HEK293T (cell line): ENCODE measurements at regions not wholly inside any gene's neighbourhood (a gene's known extent, or its start where the extent isn't known, plus 50 kb on each side); places are given as distances from the start of the nearest gene placed in this dataset.
A peak's percentile ranks its signal among the peaks of the same experiment; 100 is the strongest.

Experiments
- CTCF ChIA-PET: fragments of 350-600 bp; formaldehyde crosslinking; extraction: SDS; loops from one replicate; lab custom pipeline; 2021; ENCODE audit warnings: antibody characterized with exemption, inconsistent platforms; lab: Yijun Ruan, JAX
- POLR2A ChIA-PET: fragments of 350-600 bp; formaldehyde crosslinking; extraction: SDS; loops from one replicate; lab custom pipeline; 2020; ENCODE audit warnings: antibody characterized with exemption, inconsistent platforms; lab: Yijun Ruan, JAX
- DNase-seq: peaks from one replicate; pipeline ENCODE4 v3.0.0; 2012; ENCODE audit warnings: mixed read lengths; ENCODE audit errors: extremely low spot score
- ARNT ChIP-seq: fragments of 450-650 bp; IDR thresholded peaks from 2 replicates; pipeline ENCODE4 v1.6.1; 2017; ENCODE audit warnings: mild to moderate bottlenecking
- BHLHE40 ChIP-seq: fragments of 450-650 bp; IDR thresholded peaks from 2 replicates; pipeline ENCODE4 v1.6.1; 2016; ENCODE audit warnings: mild to moderate bottlenecking, moderate library complexity, borderline replicate concordance
- CTBP1 ChIP-seq: fragments of 450-650 bp; IDR thresholded peaks from 2 replicates; pipeline ENCODE4 v1.6.1; 2016; ENCODE audit warnings: borderline replicate concordance
- ELF4 ChIP-seq: fragments of 450-650 bp; IDR thresholded peaks from 2 replicates; pipeline ENCODE4 v1.6.1; 2017; ENCODE audit warnings: antibody characterized with exemption
- FOXA1 ChIP-seq: fragments of 450-650 bp; IDR thresholded peaks from 2 replicates; pipeline ENCODE4 v1.6.1; 2016; ENCODE audit warnings: mild to moderate bottlenecking
- FOXK2 ChIP-seq: fragments of 450-650 bp; IDR thresholded peaks from 2 replicates; pipeline ENCODE4 v1.6.1; 2016; ENCODE audit warnings: mild to moderate bottlenecking
- FOXM1 ChIP-seq: fragments of 450-650 bp; IDR thresholded peaks from 2 replicates; pipeline ENCODE4 v1.6.1; 2017; ENCODE audit warnings: mild to moderate bottlenecking, borderline replicate concordance
- HDGF ChIP-seq: fragments of 450-650 bp; IDR thresholded peaks from 2 replicates; pipeline ENCODE4 v1.6.1; 2017; ENCODE audit warnings: antibody characterized with exemption, borderline replicate concordance
- L3MBTL2 ChIP-seq: fragments of 450-650 bp; conservative IDR thresholded peaks from 2 replicates; pipeline ENCODE4 v1.6.1; 2016; ENCODE audit warnings: mild to moderate bottlenecking
- LEF1 ChIP-seq: fragments of 450-650 bp; IDR thresholded peaks from 2 replicates; pipeline ENCODE4 v1.6.1; 2017; ENCODE audit warnings: mild to moderate bottlenecking, borderline replicate concordance
- NFRKB ChIP-seq: fragments of 450-650 bp; IDR thresholded peaks from 2 replicates; pipeline ENCODE4 v1.6.1; 2016; ENCODE audit warnings: mild to moderate bottlenecking, moderate library complexity
- SP1 ChIP-seq: fragments of 450-650 bp; IDR thresholded peaks from 2 replicates; pipeline ENCODE4 v1.6.1; 2017
- SUZ12 ChIP-seq: fragments of 450-650 bp; IDR thresholded peaks from 2 replicates; pipeline ENCODE4 v1.6.1; 2016; ENCODE audit warnings: mild to moderate bottlenecking
- TARDBP ChIP-seq: fragments of 450-650 bp; IDR thresholded peaks from 2 replicates; pipeline ENCODE4 v1.6.1; 2016
- ZNF384 ChIP-seq: fragments of 450-650 bp; IDR thresholded peaks from 2 replicates; pipeline ENCODE4 v1.6.1; 2016
- TF ChIP-seq, protein P1 (sequence below): fragments of 450-650 bp; IDR thresholded peaks from 2 replicates; pipeline ENCODE4 v1.6.1; 2016

DNA sequence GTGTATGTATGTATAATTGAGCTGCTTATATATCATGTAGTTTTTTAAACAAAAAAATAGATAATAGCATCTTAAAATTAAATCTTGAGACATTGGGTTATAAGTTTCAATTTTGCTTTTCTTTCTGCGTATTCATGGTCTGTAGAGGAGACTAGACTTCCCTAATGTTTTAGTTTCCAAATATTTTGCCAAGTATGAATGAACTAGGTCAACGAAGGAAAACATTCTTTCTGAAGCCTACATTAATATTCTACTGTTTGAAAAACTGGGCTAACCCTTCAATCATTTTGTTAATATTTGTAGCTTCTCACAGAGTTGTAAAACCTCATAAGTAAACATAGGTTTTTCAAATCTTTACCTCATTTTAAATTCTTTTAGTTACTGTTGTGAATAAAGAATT is 592.7 kb downstream of the USP25 start:
- ChIA-PET CTCF (no interaction called here), POLR2A (no interaction called here)
- no peak for TF ChIP-seq CTBP1
- TF ChIP-seq SUZ12, result no peak
- TF ChIP-seq FOXK2, result no peak
- TF ChIP-seq, protein P1, sequence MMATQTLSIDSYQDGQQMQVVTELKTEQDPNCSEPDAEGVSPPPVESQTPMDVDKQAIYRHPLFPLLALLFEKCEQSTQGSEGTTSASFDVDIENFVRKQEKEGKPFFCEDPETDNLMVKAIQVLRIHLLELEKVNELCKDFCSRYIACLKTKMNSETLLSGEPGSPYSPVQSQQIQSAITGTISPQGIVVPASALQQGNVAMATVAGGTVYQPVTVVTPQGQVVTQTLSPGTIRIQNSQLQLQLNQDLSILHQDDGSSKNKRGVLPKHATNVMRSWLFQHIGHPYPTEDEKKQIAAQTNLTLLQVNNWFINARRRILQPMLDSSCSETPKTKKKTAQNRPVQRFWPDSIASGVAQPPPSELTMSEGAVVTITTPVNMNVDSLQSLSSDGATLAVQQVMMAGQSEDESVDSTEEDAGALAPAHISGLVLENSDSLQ, result no peak
- TF ChIP-seq NFRKB, result no peak
- no peak for TF ChIP-seq TARDBP
- no peak for TF ChIP-seq ELF4
- TF ChIP-seq FOXM1, result no peak
- DNase-seq, result no peak

DNA sequence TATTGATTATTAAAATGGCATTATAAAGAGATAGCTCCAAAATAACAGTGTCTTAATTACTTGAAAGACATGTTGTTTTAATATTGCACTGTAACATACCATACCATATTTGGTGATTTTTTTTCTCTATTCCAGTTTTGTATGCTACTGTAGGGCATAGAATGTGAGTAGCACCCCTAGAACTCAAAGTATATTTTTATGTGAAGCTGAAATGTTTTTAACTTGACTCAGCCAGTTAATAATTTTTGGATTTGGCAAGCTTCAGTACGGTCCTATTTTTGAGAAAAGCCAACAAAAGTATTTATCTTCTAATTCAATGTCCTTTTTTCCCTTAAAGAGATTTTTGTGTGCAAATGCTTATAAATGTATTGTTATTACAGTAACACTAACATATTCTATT is 593.8 kb downstream of the USP25 start:
- ChIA-PET CTCF (no interaction called here), POLR2A (no interaction called here)
- TF ChIP-seq, protein P1, result no peak
- TF ChIP-seq SUZ12 (no peak), FOXM1 (no peak), FOXA1 (no peak), NFRKB (no peak), ARNT (no peak), BHLHE40 (no peak), L3MBTL2 (no peak), CTBP1 (no peak), ZNF384 (no peak), ELF4 (no peak), SP1 (no peak)
- DNase-seq, result no peak

DNA sequence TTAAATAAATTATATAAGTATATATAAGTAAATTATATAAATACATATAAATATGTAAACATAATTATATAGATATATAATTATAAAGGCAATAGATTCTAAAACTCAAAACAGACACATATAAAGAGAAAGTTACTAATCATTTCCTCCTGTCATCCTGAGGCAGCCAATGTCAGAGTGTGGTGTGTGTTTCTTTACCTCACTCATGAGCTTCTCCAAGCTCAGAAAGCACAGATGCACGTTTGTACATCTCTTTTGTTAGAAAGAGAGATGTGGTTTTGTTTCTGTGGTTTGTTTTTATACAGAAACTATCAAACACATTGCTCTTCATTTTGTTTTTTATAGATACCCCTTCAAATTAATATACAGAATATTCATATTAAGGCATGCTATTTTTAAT is 594.8 kb downstream of the USP25 start:
- ChIA-PET POLR2A (no interaction called here), CTCF (no interaction called here)
- DNase-seq, result no peak
- TF ChIP-seq HDGF (no peak), ZNF384 (no peak), SP1 (no peak), SUZ12 (no peak), ELF4 (no peak), BHLHE40 (no peak), CTBP1 (no peak), L3MBTL2 (no peak), FOXA1 (no peak)
- TF ChIP-seq, protein P1, result no peak

DNA sequence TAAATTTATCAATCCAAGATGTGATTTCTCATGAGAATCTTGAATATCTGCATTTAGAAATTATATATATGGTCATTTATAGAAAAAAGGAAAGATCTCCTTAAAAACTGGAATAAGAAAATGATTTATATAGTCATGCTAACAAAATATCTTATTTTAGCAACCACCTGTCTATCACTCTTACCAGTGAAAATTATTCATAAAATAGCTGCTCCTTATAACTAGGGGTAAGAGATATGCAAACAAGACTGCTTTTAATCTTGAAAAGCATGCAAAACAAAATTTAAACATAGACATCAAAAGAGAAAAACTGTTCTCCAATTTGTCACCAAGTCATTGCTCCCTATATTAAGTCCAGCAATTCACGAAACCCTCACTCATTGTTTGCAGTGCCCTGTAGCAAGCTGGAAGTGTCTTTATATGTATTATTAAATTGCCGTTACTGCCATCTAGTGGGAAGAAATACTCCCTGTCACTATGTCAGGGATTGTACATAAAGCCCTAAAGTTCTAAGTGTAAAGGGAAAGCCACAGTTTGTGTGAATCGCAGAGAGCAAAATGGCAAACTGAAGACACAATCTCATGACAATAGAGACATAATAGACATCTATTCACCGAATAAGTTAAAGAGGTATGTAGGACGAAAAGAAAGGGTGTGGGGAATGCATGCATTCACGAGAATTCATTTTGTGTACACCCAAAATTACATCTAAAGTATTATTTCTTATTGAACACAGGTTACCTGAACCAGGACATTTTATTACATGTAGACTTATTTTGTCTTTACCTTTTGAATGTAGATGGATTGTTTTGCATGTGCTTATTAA is 600.5 kb downstream of the USP25 start:
- CTCF ChIA-PET, result interaction anchor here (0.5 to 1.1 kb wide), 8 partner anchors 15 to 602 kb away, joined by 3 to 6 read pairs (median 4); no protein-coding TSS in a partner anchor
- POLR2A ChIA-PET, result interaction anchor here (1.0 kb wide), 1 partner anchor 136 kb away, joined by 6 read pairs; no protein-coding TSS in a partner anchor
- TF ChIP-seq, protein P1, result peak; percentile 37
- TF ChIP-seq BHLHE40 (no peak), SUZ12 (no peak), CTBP1 (no peak)
- peak; percentile 64 for DNase-seq

DNA sequence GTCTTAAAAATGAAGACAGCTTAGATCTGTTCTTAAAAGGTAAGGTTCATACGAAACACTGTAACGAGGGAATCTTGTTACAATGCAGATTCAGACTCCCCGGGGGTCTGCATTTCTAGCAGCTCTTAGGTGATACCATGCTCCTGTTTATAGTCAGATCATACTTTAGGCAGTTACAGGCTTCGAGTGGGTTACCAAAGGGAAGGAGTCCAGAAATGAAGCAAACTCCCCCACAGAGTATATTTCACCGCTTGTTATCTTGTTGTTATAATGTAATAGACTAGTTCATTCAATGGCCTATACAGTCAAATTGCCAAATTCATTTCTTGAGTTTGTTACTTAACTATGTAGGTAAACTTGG is 601.1 kb downstream of the USP25 start:
- TF ChIP-seq ARNT (no peak), HDGF (no peak), FOXM1 (no peak), ELF4 (no peak), SP1 (no peak), L3MBTL2 (no peak), FOXA1 (no peak), TARDBP (no peak), CTBP1 (no peak), ZNF384 (no peak), BHLHE40 (no peak), LEF1 (no peak), FOXK2 (no peak), NFRKB (no peak), SUZ12 (no peak)
- TF ChIP-seq, protein P1, result no peak
- POLR2A ChIA-PET, result interaction anchor here (1.0 kb wide), 1 partner anchor 136 kb away, joined by 6 read pairs; no protein-coding TSS in a partner anchor
- CTCF ChIA-PET, result interaction anchor here (0.5 to 1.1 kb wide), 5 partner anchors 30 to 257 kb away, joined by 3 to 6 read pairs (median 4); no protein-coding TSS in a partner anchor
- no peak for DNase-seq
